ENCODE measurements at regions not wholly inside any gene's neighbourhood (a gene's known extent, or its start where the extent isn't known, plus 50 kb on each side); places are given as distances from the start of the nearest gene placed in this dataset.
"Not testable (repeated sequence)": the region's sequence is repeated elsewhere in the genome, so short reads cannot be mapped to it uniquely, and the experiment has no call there.

GRCh38 chr18:78487649-78488048, 492.0 kb upstream of the SALL3 start:
- DNase-seq, result no peak

- DNase-seq, result no peak
Measured at GRCh38 chr18:78492064-78492812, 487.4 kb upstream of the SALL3 start.

GRCh38 chr18:78492813-78493371, 486.7 kb upstream of the SALL3 start:
- DNase-seq, result no peak

- not testable (repeated sequence) for DNase-seq
Measured at GRCh38 chr18:78493490-78493889, 486.1 kb upstream of the SALL3 start.

GRCh38 chr18:78494204-78495085, 485.2 kb upstream of the SALL3 start:
- DNase-seq, result no peak

GRCh38 chr18:78495550-78495949, 484.1 kb upstream of the SALL3 start:
- no peak for DNase-seq

GRCh38 chr18:78496079-78496478, 483.5 kb upstream of the SALL3 start:
- DNase-seq, result no peak

- no peak for DNase-seq
Measured at GRCh38 chr18:78497641-78498040, 482.0 kb upstream of the SALL3 start.

GRCh38 chr18:78499586-78499985, 480.0 kb upstream of the SALL3 start:
- no peak for DNase-seq

GRCh38 chr18:78501251-78501650, 478.4 kb upstream of the SALL3 start:
- DNase-seq, result no peak

- no peak for DNase-seq
Measured at GRCh38 chr18:78503129-78503528, 476.5 kb upstream of the SALL3 start.

GRCh38 chr18:78505851-78506461, 473.7 kb upstream of the SALL3 start:
- DNase-seq, result no peak

GRCh38 chr18:78507217-78507616, 472.4 kb upstream of the SALL3 start:
- DNase-seq, result no peak

GRCh38 chr18:78508228-78508824, 471.3 kb upstream of the SALL3 start:
- DNase-seq, result not testable (repeated sequence)

- no peak for DNase-seq
Measured at GRCh38 chr18:78510091-78510490, 469.5 kb upstream of the SALL3 start.

GRCh38 chr18:78510636-78511035, 469.0 kb upstream of the SALL3 start:
- no peak for DNase-seq

- DNase-seq, result no peak
Measured at GRCh38 chr18:78511666-78512601, 467.7 kb upstream of the SALL3 start.

GRCh38 chr18:78514910-78515670, 464.5 kb upstream of the SALL3 start:
- DNase-seq, result no peak

GRCh38 chr18:78517328-78517727, 462.3 kb upstream of the SALL3 start:
- DNase-seq, result no peak

- no peak for DNase-seq
Measured at GRCh38 chr18:78517973-78518372, 461.6 kb upstream of the SALL3 start.

- DNase-seq, result no peak
Measured at GRCh38 chr18:78518805-78519204, 460.8 kb upstream of the SALL3 start.
